ENCODE measurements at regions not wholly inside any gene's neighbourhood (a gene's known extent, or its start where the extent isn't known, plus 50 kb on each side); places are given as distances from the start of the nearest gene placed in this dataset.

- Histone ChIP-seq H2AFZ (no peak overlapping the region), H3K27me3 (replicated peaks; ENCODE audit: insufficient read depth) (no peaks in the 10 kb centered on the region), H3K4me3 (no peak overlapping the region), H3K4me2 (ENCODE audit: unreplicated experiment) (no peak overlapping the region), H3K36me3 (ENCODE audit: low read depth) (no peaks in the 10 kb centered on the region), H3K79me2 (ENCODE audit: insufficient read depth) (no peaks in the 10 kb centered on the region), H4K20me1 (ENCODE audit: insufficient read depth) (no peaks in the 10 kb centered on the region), H3K4me1 (ENCODE audit: insufficient read depth) (peaks cover 16% of the 10 kb centered on the region), H3K9me3 (ENCODE audit: low read depth) (no peaks in the 10 kb centered on the region), H3K9me2 (ENCODE audit: insufficient read depth) (no peaks in the 10 kb centered on the region), H3K27ac (no peak overlapping the region), H3F3A (ENCODE audit: insufficient read depth) (no peaks in the 10 kb centered on the region; the same call in 1 of the 2 replicates), H3K9ac (no peak overlapping the region)
- no peak for DNase-seq
- WGBS, 2 experiments (ENCODE audit: low coverage in 1 of 2, low lambda C conversion rate in 2 of 2, missing lambda C conversion rate in 2 of 2) = 76 to 81% methylated on average over 7 of the region's 7 CpGs
- in situ Hi-C loops (cut with MboI) = no loop called here
- TF ChIP-seq EZH2 (IDR thresholded peaks at IDR 0.05; ENCODE audit: insufficient read depth, poor library complexity, severe bottlenecking) (no peak), EZH2phosphoT487 (IDR thresholded peaks at IDR 0.05; ENCODE audit: insufficient read depth, low read depth) (no peak)
Observed at GRCh38 chr13:106173891-106174610, 361.4 kb downstream of the EFNB2 start.

GRCh38 chr13:106173346-106173745, 362.1 kb downstream of the EFNB2 start:
- no peak for DNase-seq
- Histone ChIP-seq H3K9ac (no peak overlapping the region), H2AFZ (no peak overlapping the region), H3K4me1 (ENCODE audit: insufficient read depth) (peaks cover 16% of the 10 kb centered on the region), H3K27me3 (replicated peaks; ENCODE audit: insufficient read depth) (no peaks in the 10 kb centered on the region), H3K4me2 (ENCODE audit: unreplicated experiment) (no peak overlapping the region), H3K9me2 (ENCODE audit: insufficient read depth) (no peaks in the 10 kb centered on the region), H4K20me1 (ENCODE audit: insufficient read depth) (no peaks in the 10 kb centered on the region), H3K9me3 (ENCODE audit: low read depth) (no peaks in the 10 kb centered on the region), H3F3A (ENCODE audit: insufficient read depth) (no peaks in the 10 kb centered on the region; the same call in 1 of the 2 replicates), H3K36me3 (ENCODE audit: low read depth) (no peaks in the 10 kb centered on the region), H3K4me3 (no peak overlapping the region), H3K79me2 (ENCODE audit: insufficient read depth) (no peaks in the 10 kb centered on the region), H3K27ac (no peak overlapping the region)
- in situ Hi-C loops (cut with MboI) = no loop called here
- 95 to 100% methylated on average over 2 of the region's 2 CpGs for WGBS, 2 experiments (ENCODE audit: low coverage in 1 of 2, low lambda C conversion rate in 2 of 2, missing lambda C conversion rate in 2 of 2)
- no peak for TF ChIP-seq EZH2phosphoT487 (IDR thresholded peaks at IDR 0.05; ENCODE audit: insufficient read depth, low read depth)
- TF ChIP-seq EZH2 (IDR thresholded peaks at IDR 0.05; ENCODE audit: insufficient read depth, poor library complexity, severe bottlenecking) = no peak

GRCh38 chr13:106172176-106172905, 363.1 kb downstream of the EFNB2 start:
- in situ Hi-C loops (cut with MboI) = no loop called here
- 75 to 76% methylated on average over 5 of the region's 5 CpGs for WGBS, 2 experiments (ENCODE audit: low coverage in 1 of 2, low lambda C conversion rate in 2 of 2, missing lambda C conversion rate in 2 of 2)
- no peak overlapping the region for H3K27ac ChIP-seq

GRCh38 chr13:106163426-106163825, 372.0 kb downstream of the EFNB2 start:
- Histone ChIP-seq H3K4me1 (ENCODE audit: insufficient read depth) (peaks cover 8% of the 10 kb centered on the region), H3K4me3 (no peak overlapping the region), H4K20me1 (ENCODE audit: insufficient read depth) (no peaks in the 10 kb centered on the region), H3F3A (ENCODE audit: insufficient read depth) (no peaks in the 10 kb centered on the region), H3K27ac (no peak overlapping the region), H3K9ac (no peak overlapping the region), H3K9me3 (ENCODE audit: low read depth) (no peaks in the 10 kb centered on the region), H3K4me2 (ENCODE audit: unreplicated experiment) (no peak overlapping the region), H3K79me2 (ENCODE audit: insufficient read depth) (no peaks in the 10 kb centered on the region), H3K27me3 (replicated peaks; ENCODE audit: insufficient read depth) (no peaks in the 10 kb centered on the region), H3K36me3 (ENCODE audit: low read depth) (no peaks in the 10 kb centered on the region), H2AFZ (no peak overlapping the region), H3K9me2 (ENCODE audit: insufficient read depth) (no peaks in the 10 kb centered on the region)
- in situ Hi-C loops (cut with MboI) = no loop called here
- DNase-seq = no peak
- TF ChIP-seq EZH2phosphoT487 (IDR thresholded peaks at IDR 0.05; ENCODE audit: insufficient read depth, low read depth) (no peak), EZH2 (IDR thresholded peaks at IDR 0.05; ENCODE audit: insufficient read depth, poor library complexity, severe bottlenecking) (no peak)
- 98 to 100% methylated on average over 3 of the region's 3 CpGs for WGBS, 2 experiments (ENCODE audit: low coverage in 1 of 2, low lambda C conversion rate in 2 of 2, missing lambda C conversion rate in 2 of 2)

More at GRCh38 chr13:106172176-106172905, 363.1 kb downstream of the EFNB2 start:
- H3K9ac ChIP-seq = no peak overlapping the region
- no peak for DNase-seq
- TF ChIP-seq EZH2 (IDR thresholded peaks at IDR 0.05; ENCODE audit: insufficient read depth, poor library complexity, severe bottlenecking) (no peak), EZH2phosphoT487 (IDR thresholded peaks at IDR 0.05; ENCODE audit: insufficient read depth, low read depth) (no peak)
- H3K4me1 ChIP-seq (ENCODE audit: insufficient read depth) = peaks cover 16% of the 10 kb centered on the region
- H3K9me2 ChIP-seq (ENCODE audit: insufficient read depth) = no peaks in the 10 kb centered on the region
- H3F3A ChIP-seq (ENCODE audit: insufficient read depth) = no peaks in the 10 kb centered on the region; the same call in 1 of the 2 replicates
- H4K20me1 ChIP-seq (ENCODE audit: insufficient read depth) = no peaks in the 10 kb centered on the region
- no peaks in the 10 kb centered on the region for H3K36me3 ChIP-seq (ENCODE audit: low read depth)
- no peaks in the 10 kb centered on the region for H3K79me2 ChIP-seq (ENCODE audit: insufficient read depth)
- H3K4me3 ChIP-seq = no peak overlapping the region
- no peaks in the 10 kb centered on the region for H3K9me3 ChIP-seq (ENCODE audit: low read depth)
- H3K27me3 ChIP-seq (replicated peaks; ENCODE audit: insufficient read depth) = no peaks in the 10 kb centered on the region
- H3K4me2 ChIP-seq (ENCODE audit: unreplicated experiment) = no peak overlapping the region
- H2AFZ ChIP-seq = no peak overlapping the region
